ENCODE measurements at regions not wholly inside any gene's neighbourhood (a gene's known extent, or its start where the extent isn't known, plus 50 kb on each side); places are given as distances from the start of the nearest gene placed in this dataset.

GRCh38 chr4:134337574-134337973 lies 136.0 kb upstream of the PABPC4L start:
- Histone ChIP-seq H3K9me2 (ENCODE audit: insufficient read depth) (no peaks in the 10 kb centered on the region), H4K20me1 (ENCODE audit: insufficient read depth) (no peaks in the 10 kb centered on the region), H3K27ac (no peak overlapping the region), H3K79me2 (ENCODE audit: insufficient read depth) (no peaks in the 10 kb centered on the region), H3K9me3 (ENCODE audit: low read depth) (no peaks in the 10 kb centered on the region), H3K4me3 (no peak overlapping the region), H2AFZ (no peak overlapping the region), H3F3A (ENCODE audit: insufficient read depth) (no peaks in the 10 kb centered on the region), H3K27me3 (replicated peaks; ENCODE audit: insufficient read depth) (no peaks in the 10 kb centered on the region), H3K4me2 (ENCODE audit: unreplicated experiment) (no peak overlapping the region), H3K9ac (no peak overlapping the region), H3K36me3 (ENCODE audit: low read depth) (no peaks in the 10 kb centered on the region), H3K4me1 (ENCODE audit: insufficient read depth) (no peaks in the 10 kb centered on the region)
- in situ Hi-C loops (cut with MboI) = no loop called here
- no peak for TF ChIP-seq EZH2 (IDR thresholded peaks at IDR 0.05; ENCODE audit: insufficient read depth, poor library complexity, severe bottlenecking)
- 2 to 5% methylated on average over 1 of the region's 1 CpG for WGBS, 2 experiments (ENCODE audit: low coverage in 1 of 2, low lambda C conversion rate in 2 of 2, missing lambda C conversion rate in 2 of 2)
- DNase-seq = no peak

GRCh38 chr4:134328741-134329140 lies 127.2 kb upstream of the PABPC4L start:
- Histone ChIP-seq H3K9ac (no peak overlapping the region), H3K4me3 (no peak overlapping the region), H3K4me1 (ENCODE audit: insufficient read depth) (no peaks in the 10 kb centered on the region), H3K36me3 (ENCODE audit: low read depth) (no peaks in the 10 kb centered on the region), H3F3A (ENCODE audit: insufficient read depth) (no peaks in the 10 kb centered on the region), H3K79me2 (ENCODE audit: insufficient read depth) (no peaks in the 10 kb centered on the region), H3K27me3 (replicated peaks; ENCODE audit: insufficient read depth) (no peaks in the 10 kb centered on the region), H3K9me2 (ENCODE audit: insufficient read depth) (no peaks in the 10 kb centered on the region), H2AFZ (no peak overlapping the region), H3K9me3 (ENCODE audit: low read depth) (no peaks in the 10 kb centered on the region), H3K27ac (no peak overlapping the region), H3K4me2 (ENCODE audit: unreplicated experiment) (no peak overlapping the region), H4K20me1 (ENCODE audit: insufficient read depth) (no peaks in the 10 kb centered on the region)
- TF ChIP-seq EZH2phosphoT487 (IDR thresholded peaks at IDR 0.05; ENCODE audit: insufficient read depth, low read depth) (no peak), EZH2 (IDR thresholded peaks at IDR 0.05; ENCODE audit: insufficient read depth, poor library complexity, severe bottlenecking) (no peak)
- no peak for DNase-seq
- WGBS, 2 experiments (ENCODE audit: low coverage in 1 of 2, low lambda C conversion rate in 2 of 2, missing lambda C conversion rate in 2 of 2) = 22 to 32% methylated on average over 8 of the region's 9 CpGs
- in situ Hi-C loops (cut with MboI) = no loop called here

GRCh38 chr4:134327274-134328122 lies 125.9 kb upstream of the PABPC4L start:
- H3K9ac ChIP-seq = no peak overlapping the region
- H3K79me2 ChIP-seq (ENCODE audit: insufficient read depth) = no peaks in the 10 kb centered on the region
- no peak overlapping the region for H3K27ac ChIP-seq
- no peak overlapping the region for H3K4me3 ChIP-seq
- TF ChIP-seq EZH2 (IDR thresholded peaks at IDR 0.05; ENCODE audit: insufficient read depth, poor library complexity, severe bottlenecking) (no peak), EZH2phosphoT487 (IDR thresholded peaks at IDR 0.05; ENCODE audit: insufficient read depth, low read depth) (no peak)
- DNase-seq = no peak
- no peaks in the 10 kb centered on the region for H3K36me3 ChIP-seq (ENCODE audit: low read depth)
- no peaks in the 10 kb centered on the region for H3F3A ChIP-seq (ENCODE audit: insufficient read depth)
- no peaks in the 10 kb centered on the region for H4K20me1 ChIP-seq (ENCODE audit: insufficient read depth)
- H3K9me2 ChIP-seq (ENCODE audit: insufficient read depth) = no peaks in the 10 kb centered on the region
- no peak overlapping the region for H2AFZ ChIP-seq
- 64 to 70% methylated on average over 39 to 41 of the region's 41 CpGs for WGBS, 2 experiments (ENCODE audit: low coverage in 1 of 2, low lambda C conversion rate in 2 of 2, missing lambda C conversion rate in 2 of 2)
- H3K9me3 ChIP-seq (ENCODE audit: low read depth) = no peaks in the 10 kb centered on the region
- H3K4me1 ChIP-seq (ENCODE audit: insufficient read depth) = no peaks in the 10 kb centered on the region
- in situ Hi-C loops (cut with MboI) = no loop called here
- no peak overlapping the region for H3K4me2 ChIP-seq (ENCODE audit: unreplicated experiment)
- H3K27me3 ChIP-seq (replicated peaks; ENCODE audit: insufficient read depth) = no peaks in the 10 kb centered on the region

GRCh38 chr4:134326866-134327265 lies 125.3 kb upstream of the PABPC4L start:
- H3K36me3 ChIP-seq (ENCODE audit: low read depth) = no peaks in the 10 kb centered on the region

More at GRCh38 chr4:134326866-134327265, 125.3 kb upstream of the PABPC4L start:
- Histone ChIP-seq H3K4me2 (ENCODE audit: unreplicated experiment) (no peak overlapping the region), H3K4me1 (ENCODE audit: insufficient read depth) (no peaks in the 10 kb centered on the region), H3K4me3 (no peak overlapping the region), H3K9me2 (ENCODE audit: insufficient read depth) (no peaks in the 10 kb centered on the region), H3F3A (ENCODE audit: insufficient read depth) (no peaks in the 10 kb centered on the region), H3K79me2 (ENCODE audit: insufficient read depth) (no peaks in the 10 kb centered on the region), H3K27me3 (replicated peaks; ENCODE audit: insufficient read depth) (no peaks in the 10 kb centered on the region), H3K27ac (no peak overlapping the region), H3K9me3 (ENCODE audit: low read depth) (no peaks in the 10 kb centered on the region), H2AFZ (no peak overlapping the region), H4K20me1 (ENCODE audit: insufficient read depth) (no peaks in the 10 kb centered on the region), H3K9ac (no peak overlapping the region)
- no peak for DNase-seq
- WGBS, 2 experiments (ENCODE audit: low coverage in 1 of 2, low lambda C conversion rate in 2 of 2, missing lambda C conversion rate in 2 of 2) = 58 to 64% methylated on average over 16 of the region's 16 CpGs
- TF ChIP-seq EZH2 (IDR thresholded peaks at IDR 0.05; ENCODE audit: insufficient read depth, poor library complexity, severe bottlenecking) = no peak
- no peak for TF ChIP-seq EZH2phosphoT487 (IDR thresholded peaks at IDR 0.05; ENCODE audit: insufficient read depth, low read depth)
- in situ Hi-C loops (cut with MboI) = no loop called here

Data from GM23248 (cell line).